GM18861 (cell line): ENCODE measurements at regions not wholly inside any gene's neighbourhood (a gene's known extent, or its start where the extent isn't known, plus 50 kb on each side); places are given as distances from the start of the nearest gene placed in this dataset.

Experiments
- ATAC-seq: cut with Tn5 transposase; IDR thresholded peaks from one replicate; pipeline ENCODE4 v1.9.1; 2021; ENCODE audit not compliant: unreplicated experiment

DNA sequence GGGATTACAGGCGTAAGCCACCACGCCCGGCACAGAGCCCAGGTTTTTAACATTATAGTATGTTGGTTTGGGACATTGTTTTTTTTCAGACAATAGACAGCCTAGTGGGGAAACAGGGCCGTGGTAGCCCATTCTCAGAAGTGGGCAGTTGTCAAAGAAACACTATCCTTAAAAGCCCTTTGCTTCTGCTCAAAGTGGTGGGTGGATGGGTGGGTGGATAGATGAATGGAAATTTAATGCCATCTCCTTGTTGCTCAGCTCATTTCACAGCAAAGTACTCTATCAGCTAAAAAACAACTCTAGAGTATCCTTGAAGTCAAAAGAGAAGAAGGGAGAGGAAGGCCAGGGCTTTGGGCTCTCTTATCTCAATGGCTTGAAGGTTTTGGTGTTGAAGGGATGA, 137.8 kb downstream of the RRAGC start:
- ATAC-seq = no peak

DNA sequence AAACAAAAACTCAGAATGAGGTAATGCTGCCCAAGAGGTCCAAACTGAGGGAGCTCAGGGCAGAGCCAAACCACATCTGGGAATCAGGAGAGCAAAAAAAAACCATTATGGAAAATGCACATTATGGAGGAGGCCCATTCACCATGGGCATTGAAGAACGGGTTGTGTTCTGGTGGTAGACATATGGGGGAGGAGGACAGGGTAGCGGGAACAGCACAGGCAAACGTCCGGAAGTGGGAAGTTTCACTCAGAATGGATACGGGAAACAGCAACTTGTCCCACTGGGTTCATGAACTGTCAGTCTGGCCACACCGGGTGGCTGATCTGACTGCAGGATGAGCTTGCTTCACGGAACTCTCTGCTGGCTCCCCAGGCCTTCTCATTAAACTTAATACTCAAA, 139.7 kb downstream of the RRAGC start:
- ATAC-seq = no peak

DNA sequence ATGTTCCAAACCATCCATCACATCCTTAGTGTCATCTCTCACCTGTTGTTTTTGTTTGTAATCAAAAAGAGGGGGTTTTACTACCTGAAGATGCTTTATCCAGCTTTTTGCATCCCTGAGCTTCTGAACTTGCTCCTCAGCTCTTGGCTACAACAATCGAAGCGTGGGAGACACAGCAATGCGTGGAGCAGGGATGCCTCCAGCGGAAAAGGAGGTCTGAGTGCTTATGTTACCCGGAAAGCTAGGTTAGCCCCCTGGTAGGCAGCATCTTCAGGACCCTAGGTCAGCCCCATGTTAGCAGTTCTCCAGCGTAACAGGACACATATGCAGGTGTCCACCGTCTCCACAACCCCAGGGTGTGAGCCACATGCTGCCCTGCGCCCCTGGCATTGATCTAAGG, 141.5 kb downstream of the RRAGC start:
- ATAC-seq = no peak

DNA sequence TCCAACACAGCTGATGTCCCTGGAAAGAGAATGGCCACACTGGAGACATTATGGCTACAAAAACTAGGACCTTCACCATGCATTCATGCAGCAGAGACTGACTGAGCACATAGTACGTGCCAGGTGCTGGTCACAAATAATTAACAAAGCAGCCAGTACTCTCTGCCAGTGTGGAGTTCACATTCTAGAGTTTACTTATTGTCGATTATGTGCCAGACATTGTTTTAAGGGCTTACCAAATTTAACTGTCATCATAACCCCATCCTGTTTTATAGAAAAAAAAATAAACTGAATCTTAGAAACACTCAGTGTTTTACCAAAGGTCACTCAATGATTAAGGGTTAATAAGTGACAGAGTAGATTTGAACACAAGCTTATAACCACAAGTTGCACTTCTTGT, 143.3 kb downstream of the RRAGC start:
- no peak for ATAC-seq

DNA sequence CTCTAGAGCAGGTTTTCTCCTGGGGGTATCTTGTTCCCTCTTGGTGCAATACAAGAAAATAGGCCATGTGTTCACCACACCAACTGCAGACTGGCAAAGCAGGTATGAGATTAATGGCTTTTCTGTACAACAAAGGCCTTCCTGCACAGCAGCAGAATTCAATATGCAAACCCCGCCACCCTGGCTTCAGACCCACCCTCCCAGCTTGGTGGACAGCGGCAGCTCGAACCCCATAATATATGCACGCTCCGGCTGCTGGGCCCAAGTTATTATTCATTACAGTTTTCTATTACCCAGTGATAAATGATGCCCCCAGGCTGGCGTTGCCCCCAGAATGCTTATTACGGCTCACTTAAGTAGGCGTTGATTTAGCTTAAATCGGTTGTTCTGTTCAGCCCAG, 144.2 kb downstream of the RRAGC start:
- ATAC-seq = no peak

DNA sequence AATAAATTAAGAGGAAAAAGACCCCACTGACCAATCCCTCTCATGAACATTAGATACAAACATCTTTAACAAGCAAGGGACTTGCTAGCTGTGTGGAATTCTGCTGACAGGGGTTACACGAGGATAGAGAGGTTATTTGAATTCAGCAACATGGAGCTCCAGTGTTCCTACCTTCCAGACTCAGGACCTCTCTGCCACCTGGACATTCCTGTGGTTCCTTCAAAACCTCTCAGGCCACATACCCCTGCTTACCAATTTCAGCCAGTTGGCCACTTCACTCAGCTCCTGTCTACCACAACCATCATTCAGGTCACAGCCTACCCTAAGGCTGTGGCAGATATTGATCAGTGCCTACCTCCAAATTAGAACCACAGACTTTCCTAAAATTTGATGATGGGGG, 147.5 kb downstream of the RRAGC start:
- no peak for ATAC-seq

DNA sequence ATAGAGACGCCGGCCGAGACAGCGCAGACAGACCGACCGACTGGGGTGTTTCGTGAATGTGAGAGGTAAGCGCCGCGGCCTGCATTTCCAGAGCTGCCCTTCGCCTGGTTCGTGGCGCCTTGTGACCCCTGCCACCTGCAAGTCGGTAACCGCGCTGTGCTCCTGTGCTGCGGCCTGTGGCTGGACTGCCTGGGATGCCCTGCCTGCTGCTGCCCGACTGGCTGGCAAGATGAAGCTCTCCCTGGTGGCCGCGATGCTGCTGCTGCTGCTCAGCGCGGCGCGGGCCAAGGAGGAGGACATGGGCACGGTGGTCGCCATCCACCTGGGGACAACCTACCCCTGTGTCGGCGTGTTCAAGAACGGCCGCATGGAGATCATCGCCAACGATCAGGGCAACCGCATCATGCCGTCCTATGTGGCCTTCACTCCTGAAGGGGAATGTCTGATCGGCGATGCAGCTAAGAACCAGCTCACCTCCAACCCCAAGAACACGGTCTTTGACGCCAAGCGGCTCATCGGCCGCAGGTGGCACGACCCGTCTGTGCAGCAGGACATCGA, 150.8 kb downstream of the RRAGC start:
- ATAC-seq = no peak

DNA sequence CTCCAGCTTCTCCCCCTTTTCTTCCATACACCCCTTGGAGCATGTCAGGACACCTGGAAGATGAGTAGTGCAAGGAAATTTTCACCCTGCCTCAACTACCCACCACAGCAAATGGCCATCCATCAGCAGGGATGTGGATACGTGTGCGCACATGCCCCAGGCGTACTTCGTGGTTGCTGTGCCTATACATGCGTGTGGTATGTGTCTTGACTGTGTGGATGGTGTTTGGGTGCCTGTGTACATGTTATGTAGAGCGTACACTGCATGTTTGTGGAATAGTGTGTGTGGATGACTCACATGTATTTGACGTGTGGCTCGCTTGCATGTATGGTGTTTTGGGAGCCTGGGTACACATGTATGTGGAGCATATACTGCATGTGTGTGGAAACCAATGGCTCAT, 158.5 kb downstream of the RRAGC start:
- no peak for ATAC-seq

DNA sequence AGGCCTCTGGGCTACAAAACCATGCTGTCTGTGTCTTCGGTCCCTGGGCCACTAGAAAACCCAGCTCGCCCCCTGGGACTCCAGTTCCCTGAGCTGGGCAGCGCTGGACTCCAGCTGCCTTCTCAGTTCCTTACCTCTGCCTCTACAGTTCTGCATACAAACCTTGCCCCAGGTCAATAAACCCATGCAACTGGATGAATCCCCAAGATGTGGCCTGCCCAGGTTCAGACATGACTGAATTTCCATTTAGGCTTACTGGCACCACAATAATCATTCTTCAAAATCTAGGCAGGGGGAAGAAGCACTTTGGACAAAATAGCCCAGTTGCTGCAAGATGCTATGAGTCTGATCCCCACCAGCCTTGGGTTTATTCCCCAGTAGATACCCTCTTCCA, 159.5 kb downstream of the RRAGC start:
- ATAC-seq = no peak

DNA sequence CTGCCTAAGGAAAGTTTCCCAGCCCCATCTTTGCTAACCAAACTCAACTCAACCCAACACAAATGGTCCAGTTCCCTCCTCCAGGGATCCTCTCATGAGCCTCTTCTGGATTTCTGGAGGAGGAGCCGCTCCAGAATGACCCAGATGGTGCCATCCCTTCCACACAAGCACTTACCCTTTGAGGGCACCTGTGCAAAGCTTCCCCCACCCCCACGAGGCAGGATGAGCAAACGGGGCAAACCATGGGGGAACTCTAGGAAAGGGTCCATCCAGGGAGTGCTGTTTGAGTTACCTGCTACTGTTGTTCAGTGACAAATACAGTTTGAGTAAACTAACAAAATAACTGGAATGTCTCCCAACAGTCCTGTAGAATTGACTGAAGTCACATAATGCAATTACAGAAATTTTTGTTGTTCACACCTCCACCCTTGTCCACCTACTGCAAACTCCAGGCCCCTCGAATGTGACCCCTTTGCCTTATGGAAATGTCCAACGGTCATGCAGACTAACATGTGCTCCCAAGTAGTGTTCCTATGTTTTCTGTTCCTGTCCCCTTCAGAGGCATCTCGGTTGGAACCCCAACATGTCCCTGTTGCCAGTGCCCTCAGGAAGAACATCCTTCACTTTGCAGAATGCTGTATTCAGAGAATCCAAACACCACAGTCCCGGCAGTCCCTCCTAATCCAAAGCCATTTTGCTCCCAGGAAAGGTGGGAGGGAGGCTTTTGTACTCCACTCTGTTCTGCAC, 160.1 kb downstream of the RRAGC start:
- ATAC-seq = no peak

DNA sequence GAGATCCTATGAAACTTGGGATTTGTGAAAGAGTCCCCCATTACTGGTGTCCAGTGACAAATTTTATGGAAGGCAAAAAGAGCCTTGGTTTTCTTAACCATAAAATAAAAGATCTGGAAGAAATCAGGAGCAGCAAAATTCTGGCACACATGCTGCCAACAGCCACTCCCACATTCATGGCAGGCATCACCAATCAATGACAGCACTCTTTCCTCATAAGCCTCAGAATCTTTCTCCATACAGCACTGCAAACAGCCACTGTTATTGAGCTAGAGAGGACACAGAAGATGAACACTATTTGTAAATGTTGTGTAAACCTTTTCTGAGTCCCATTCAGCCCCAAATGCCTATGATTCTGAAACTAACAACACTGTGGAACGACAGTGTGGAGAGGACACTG, 162.2 kb downstream of the RRAGC start:
- ATAC-seq = no peak

DNA sequence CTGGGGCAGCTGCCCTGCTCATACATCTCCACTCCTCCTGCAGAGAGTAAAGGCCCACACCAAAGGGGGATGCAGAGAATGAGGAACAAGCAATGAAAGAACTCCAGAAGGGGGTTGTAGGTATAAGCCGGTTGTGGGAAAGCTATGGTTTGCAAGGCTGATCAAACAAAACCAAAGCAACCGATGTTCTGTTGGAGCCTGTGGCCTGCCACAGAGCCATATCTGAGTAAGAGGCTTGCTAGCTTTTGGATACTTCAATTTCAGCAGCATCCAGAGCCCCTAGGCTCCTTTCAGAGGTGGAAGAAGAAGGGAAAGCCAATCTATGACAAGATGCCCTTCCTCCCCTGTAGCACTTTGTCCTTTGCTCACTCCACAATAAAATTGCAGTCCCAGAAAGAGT, 163.2 kb downstream of the RRAGC start:
- no peak for ATAC-seq

DNA sequence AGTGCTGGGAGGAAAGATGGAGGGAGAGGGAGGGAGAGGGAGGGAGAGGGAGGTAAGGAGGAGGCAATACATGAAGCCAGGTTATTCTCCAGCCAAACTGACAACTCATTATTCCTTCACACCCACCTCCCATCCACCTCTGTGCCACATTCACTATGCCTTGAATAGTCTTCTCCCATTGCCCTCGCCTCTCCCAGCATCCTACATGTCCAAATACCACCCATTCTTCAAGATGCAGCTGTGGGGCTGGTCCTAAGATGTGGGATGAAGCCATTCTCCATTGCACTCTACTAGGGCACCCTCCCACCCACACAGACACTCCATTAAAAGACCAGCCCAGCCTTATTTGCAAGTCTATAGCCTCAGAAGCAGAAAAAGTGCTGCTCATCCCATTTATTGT, 165.8 kb downstream of the RRAGC start:
- ATAC-seq = no peak

DNA sequence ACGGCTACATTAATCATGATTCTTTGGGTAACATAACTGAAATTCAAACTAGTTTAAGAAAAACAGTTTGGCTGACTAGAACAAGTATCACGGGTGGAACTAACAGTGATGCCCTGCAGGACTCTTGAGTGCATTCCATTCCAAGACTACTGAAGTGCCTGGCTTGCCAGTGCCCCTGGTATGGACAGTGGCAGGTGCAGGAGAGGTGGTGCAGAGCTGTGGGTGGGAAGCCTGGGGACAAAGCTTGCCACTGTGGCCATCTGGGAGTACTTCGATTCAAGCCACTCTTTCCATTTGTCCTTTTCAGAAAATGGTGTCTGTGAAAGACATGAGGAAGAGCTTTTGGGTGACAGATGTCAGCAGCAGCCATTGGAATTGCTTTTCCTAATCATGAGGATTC, 166.5 kb downstream of the RRAGC start:
- ATAC-seq = no peak

DNA sequence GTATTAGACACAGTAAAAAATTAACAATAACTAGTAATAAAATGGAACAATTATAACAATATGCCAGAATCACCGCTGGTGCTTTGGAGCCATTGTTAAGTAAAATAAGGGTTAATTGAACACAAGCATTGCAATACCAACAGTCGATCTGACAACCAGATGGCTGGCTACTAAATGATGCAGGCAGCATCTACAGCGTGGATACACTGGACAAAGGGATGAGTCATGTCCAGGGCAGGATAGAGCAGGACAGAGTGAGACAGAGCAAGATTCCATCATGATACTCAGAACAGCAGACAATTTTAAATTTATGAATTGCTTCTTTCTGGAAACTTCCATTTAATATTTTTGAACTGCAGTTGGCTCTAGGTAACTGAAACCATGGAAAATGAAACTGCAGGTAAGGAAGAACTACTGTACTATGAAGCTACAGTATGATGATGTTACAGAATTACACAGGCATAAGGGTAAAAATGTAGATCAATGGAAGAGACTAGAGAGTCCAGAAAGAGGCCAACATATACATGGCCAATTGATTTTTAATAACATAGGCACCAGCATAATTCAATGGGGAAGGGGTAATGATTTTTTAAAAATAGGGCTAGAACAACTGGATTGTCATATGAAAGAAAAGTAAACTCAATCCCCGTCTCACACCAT, 168.7 kb downstream of the RRAGC start:
- no peak for ATAC-seq

DNA sequence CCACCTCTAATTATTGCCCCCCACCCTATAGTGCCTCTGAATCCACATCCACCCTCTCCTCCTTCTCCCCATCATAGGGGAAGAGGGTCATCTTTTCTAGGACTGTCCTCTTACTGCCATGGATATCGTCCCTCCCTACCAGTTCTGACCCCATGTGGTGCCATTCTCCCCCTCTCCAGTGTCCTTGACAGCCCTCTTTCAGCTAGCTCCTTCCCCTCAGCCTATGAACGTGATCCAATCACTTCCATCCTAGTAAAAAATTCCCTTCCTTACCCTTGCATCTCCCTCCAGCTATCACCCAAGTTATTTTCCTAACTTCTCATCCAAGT, 172.7 kb downstream of the RRAGC start:
- ATAC-seq = no peak

DNA sequence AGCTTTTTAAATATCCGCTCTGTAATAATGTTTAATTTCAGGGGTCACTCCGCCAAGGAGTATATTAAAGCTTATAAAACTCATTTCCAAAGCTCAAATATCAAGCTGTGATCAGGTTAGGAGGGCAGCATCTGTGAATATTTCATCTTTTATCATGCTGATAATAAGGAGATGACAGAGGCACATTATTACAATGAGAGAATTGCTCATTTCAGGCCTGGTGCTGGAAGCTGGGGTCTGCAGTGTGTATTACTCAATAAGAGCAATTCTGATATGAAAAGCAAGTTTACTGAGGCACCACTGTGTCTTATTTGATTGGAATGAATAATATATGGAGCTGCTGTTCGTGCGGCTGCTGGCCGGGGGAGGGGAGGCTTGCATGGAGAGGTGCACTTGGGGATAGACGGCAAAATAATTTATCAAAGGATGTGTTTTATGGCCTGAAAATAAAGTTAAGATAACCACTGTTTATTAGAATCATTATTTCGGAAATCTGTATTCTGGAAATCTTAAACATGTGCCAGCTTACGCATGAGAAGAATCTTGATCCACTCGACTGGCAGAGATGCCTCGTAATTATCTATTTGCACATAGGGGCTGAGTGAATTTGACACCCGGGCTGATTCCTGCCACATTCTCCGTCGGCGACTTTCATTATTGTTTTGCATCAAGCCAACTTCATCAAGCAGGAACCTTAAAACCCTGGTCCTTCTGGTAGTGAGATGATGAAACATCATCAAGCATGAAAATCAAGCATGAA, 173.2 kb downstream of the RRAGC start:
- ATAC-seq = no peak

DNA sequence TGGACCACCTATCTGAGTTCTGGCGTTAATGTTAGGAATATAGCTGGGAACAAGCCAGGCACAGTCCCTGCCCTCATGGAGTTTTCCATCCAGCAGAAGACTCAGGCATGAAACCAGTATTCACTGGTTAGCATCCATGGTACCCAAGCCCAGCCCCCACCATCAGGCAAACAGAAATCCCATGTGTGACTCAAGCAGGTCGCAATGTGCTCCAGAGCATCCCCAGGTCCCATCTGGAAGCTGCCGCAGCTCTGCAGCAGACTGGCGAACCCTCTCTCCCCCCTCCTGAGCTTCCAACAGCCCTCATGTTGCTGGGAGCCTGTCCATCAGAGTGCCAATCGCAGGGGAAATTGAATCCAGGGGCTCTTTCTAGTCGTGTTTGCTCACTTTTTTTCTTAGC, 174.2 kb downstream of the RRAGC start:
- ATAC-seq = no peak

DNA sequence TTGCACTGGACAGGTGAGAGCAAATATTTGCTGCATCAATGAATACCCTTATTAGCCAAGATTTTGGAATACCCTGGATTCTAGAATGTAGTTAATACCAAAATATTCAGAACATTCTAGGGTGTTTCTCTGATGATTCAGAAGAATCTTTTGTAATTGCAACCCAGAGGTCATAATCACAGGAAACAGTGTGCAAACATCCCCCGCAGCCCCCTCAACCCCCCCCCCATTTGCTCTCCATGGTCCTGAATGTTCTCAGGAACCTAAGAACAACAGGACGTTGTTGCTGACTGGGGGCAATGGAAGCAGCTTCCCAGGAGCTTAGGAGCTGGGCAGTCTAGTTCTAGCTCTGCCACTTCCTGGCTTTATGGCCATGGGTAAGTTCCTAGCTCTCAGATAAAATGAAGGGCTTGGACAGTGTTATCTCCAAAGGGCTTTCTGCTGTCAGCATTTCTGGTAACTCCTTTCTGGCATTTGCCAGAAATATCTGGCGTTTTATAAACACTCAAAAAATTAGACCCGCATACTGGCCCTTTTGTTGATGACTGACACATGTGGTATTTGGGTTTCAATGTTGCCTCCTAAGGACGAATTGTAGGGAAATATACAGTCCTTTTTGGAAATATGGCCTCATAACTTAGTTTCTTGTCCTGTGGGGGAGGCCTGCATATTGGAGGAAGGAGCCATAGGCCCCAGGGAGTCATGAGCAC, 178.6 kb downstream of the RRAGC start:
- ATAC-seq = no peak

DNA sequence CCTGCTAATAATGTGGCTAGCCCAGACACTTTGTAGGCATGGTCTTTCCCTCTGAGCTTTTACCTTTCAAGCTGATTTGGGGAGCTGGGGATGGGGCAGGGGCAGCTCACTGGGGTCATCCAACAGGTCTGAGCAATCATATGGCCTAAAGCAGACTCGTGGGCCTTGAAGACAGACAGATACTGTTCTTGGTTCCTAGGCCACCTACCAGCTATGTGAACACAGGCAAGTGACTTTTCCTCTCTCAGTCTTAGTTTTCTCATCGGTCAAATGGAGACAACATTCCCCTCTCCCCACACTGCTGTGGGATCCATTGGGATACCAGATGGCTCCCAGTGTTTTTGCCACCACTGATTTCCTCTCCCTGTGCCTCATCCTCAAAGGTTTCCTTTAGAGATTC, 181.8 kb downstream of the RRAGC start:
- ATAC-seq = no peak

DNA sequence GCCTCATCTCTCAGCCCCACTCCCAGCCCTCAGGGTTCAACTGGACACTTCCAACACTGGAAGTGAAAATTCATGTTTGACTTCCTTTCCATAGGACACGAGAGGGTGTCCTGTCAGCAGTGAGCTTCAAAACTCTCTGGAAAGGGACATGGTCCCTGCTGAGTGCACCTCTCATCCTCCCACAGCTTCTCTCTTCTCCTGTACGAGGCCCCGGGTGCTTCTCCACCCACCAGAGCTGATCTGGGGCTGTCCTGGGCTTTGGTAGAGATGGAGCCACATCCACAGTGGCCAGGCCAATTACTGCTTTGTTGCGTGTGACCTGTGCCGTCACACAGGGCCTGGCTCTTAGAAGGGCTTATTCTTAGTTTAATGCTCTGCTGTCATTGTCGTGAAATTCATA, 182.3 kb downstream of the RRAGC start:
- ATAC-seq = no peak
